HCT116 (cell line): ENCODE measurements at regions not wholly inside any gene's neighbourhood (a gene's known extent, or its start where the extent isn't known, plus 50 kb on each side); places are given as distances from the start of the nearest gene placed in this dataset.

ENCODE experiments used
- ATAC-seq: fragments of 200-7000 bp; cut with Tn5 transposase; 2 replicates; pipeline ENCODE4 v1.9.1; 2020; ENCODE audit warnings: mild to moderate bottlenecking, moderate library complexity
- BruUV-seq: library from RNA; stranded (reverse); fragments of 400-500 nt; replicated peaks from 2 replicates; lab custom pipeline; 2021; lab: Mats Ljungman, UMichigan
- CTCF ChIA-PET: fragments of 300-600 bp; sonication (Branson Sonifier 250); formaldehyde crosslinking; loops from one replicate; lab custom pipeline; 2021; ENCODE audit warnings: antibody characterized with exemption; lab: Charles Lee
- POLR2A ChIA-PET: fragments of 300-600, 350-600 bp; sonication (Branson Sonifier 250); formaldehyde crosslinking; loops from one replicate; lab custom pipeline; 2021; ENCODE audit warnings: antibody characterized with exemption; lab: Charles Lee
- RAD21 ChIA-PET, 2 experiments: fragments of 300-600 bp; sonication (Branson Sonifier 250); formaldehyde crosslinking; loops; one replicate each; lab custom pipeline; 2023; ENCODE audit warnings: low total read pairs in 2 of 2; ENCODE audit not compliant: uncharacterized antibody in 2 of 2, unreplicated experiment in 2 of 2, low non-redundant PET in 1 of 2; lab: Charles Lee
- DNase-seq: peaks from one replicate; pipeline ENCODE4 v3.0.0-alpha.2; 2010; ENCODE audit warnings: low read depth, low spot score
- H2AFZ ChIP-seq: fragments of 200-600 bp; shearing (Covaris generic), sonication (generic); 2 replicates; pipeline ENCODE4 v1.6.1; 2017; ENCODE audit warnings: low read depth, mixed run types, mixed read lengths, antibody characterized with exemption, low read length; ENCODE audit not compliant: poor library complexity, severe bottlenecking
- H3K27ac ChIP-seq: 2 replicates; pipeline ENCODE4 v1.5.1; 2012; ENCODE audit warnings: low read depth, low read length
- H3K27me3 ChIP-seq: fragments of 200-600 bp; sonication (generic); 2 replicates; pipeline ENCODE4 v1.6.1; 2016; ENCODE audit warnings: mixed run types, low read length, mixed read lengths; ENCODE audit not compliant: insufficient read depth
- H3K36me3 ChIP-seq, 2 experiments: fragments of 200-500 bp in 1 of 2; fragments of 200-600 bp in 1 of 2; sonication (Bioruptor generic) in 1 of 2; sonication (generic) in 1 of 2; 2 replicates each; pipeline versions ENCODE4 v1.5.1 to v1.6.1; 2014 to 2016; ENCODE audit warnings: low read length in 2 of 2, inconsistent platforms in 1 of 2, mixed read lengths in 1 of 2, mixed run types in 1 of 2; ENCODE audit not compliant: insufficient read depth in 2 of 2, control insufficient read depth in 1 of 2
- H3K4me1 ChIP-seq, 2 experiments: fragments of 200-600 bp in 1 of 2; sonication (generic) in 1 of 2; 2 replicates each; pipeline versions ENCODE4 v1.5.1 to v1.6.1; 2012 to 2017; ENCODE audit warnings: low read length in 2 of 2, inconsistent platforms in 1 of 2, mild to moderate bottlenecking in 1 of 2, mixed read lengths in 1 of 2, mixed run types in 1 of 2, moderate library complexity in 1 of 2; ENCODE audit not compliant: insufficient read depth in 2 of 2, control insufficient read depth in 1 of 2
- H3K4me2 ChIP-seq: fragments of 200-600 bp; sonication (generic); 2 replicates; pipeline ENCODE4 v1.6.1; 2017; ENCODE audit warnings: mixed run types, low read length, mixed read lengths
- H3K4me3 ChIP-seq, 2 experiments: fragments of 200-600 bp in 1 of 2; sonication (generic) in 1 of 2; replicated peaks in 1 of 2; 2 replicates each; pipeline ENCODE4 v1.5.1; 2011 to 2016; ENCODE audit warnings: low read length in 2 of 2, control low read depth in 1 of 2, low read depth in 1 of 2, mild to moderate bottlenecking in 1 of 2, mixed read lengths in 1 of 2, mixed run types in 1 of 2
- H3K79me2 ChIP-seq: fragments of 200-600 bp; sonication (generic); 2 replicates; pipeline ENCODE4 v1.6.1; 2017; ENCODE audit warnings: mild to moderate bottlenecking, mixed run types, low read length, moderate library complexity, mixed read lengths; ENCODE audit not compliant: insufficient read depth
- H3K9ac ChIP-seq: fragments of 200-600 bp; sonication (generic); 2 replicates; pipeline ENCODE4 v1.6.1; 2016; ENCODE audit warnings: low read length, mixed read lengths
- H3K9me2 ChIP-seq: fragments of 200-600 bp; sonication (generic), shearing (Covaris generic); 2 replicates; pipeline ENCODE4 v1.6.1; 2017; ENCODE audit warnings: mixed run types, mild to moderate bottlenecking, moderate library complexity; ENCODE audit not compliant: insufficient read depth
- H3K9me3 ChIP-seq, 2 experiments: fragments of 200-500 bp in 1 of 2; fragments of 200-600 bp in 1 of 2; sonication (Bioruptor generic) in 1 of 2; sonication (generic) in 1 of 2; 2 replicates each; pipeline ENCODE4 v1.6.1; 2014 to 2017; ENCODE audit warnings: low read length in 2 of 2, mixed read lengths in 2 of 2, inconsistent platforms in 1 of 2, low read depth in 1 of 2, mild to moderate bottlenecking in 1 of 2, mixed run types in 1 of 2, moderate library complexity in 1 of 2; ENCODE audit not compliant: control insufficient read depth in 1 of 2, insufficient read depth in 1 of 2
- H4K20me1 ChIP-seq: fragments of 200-600 bp; sonication (generic), shearing (Covaris generic); 2 replicates; pipeline ENCODE4 v1.6.1; 2017; ENCODE audit warnings: mixed run types, mild to moderate bottlenecking, moderate library complexity; ENCODE audit not compliant: insufficient read depth
- CBX3 ChIP-seq: IDR thresholded peaks from 2 replicates; pipeline ENCODE4 v1.6.1; 2012; ENCODE audit warnings: low read depth
- EZH2 ChIP-seq: fragments of 200-600 bp; sonication (generic); IDR thresholded peaks from 2 replicates; pipeline ENCODE4 v1.6.1; 2017; ENCODE audit warnings: antibody characterized with exemption, mixed run types
- FOSL1 ChIP-seq: IDR thresholded peaks from 2 replicates; pipeline ENCODE4 v1.6.1; 2012; ENCODE audit warnings: low read depth
- POLR2A ChIP-seq: IDR thresholded peaks from 2 replicates; pipeline ENCODE4 v1.7.0; 2011; ENCODE audit warnings: borderline replicate concordance; ENCODE audit not compliant: insufficient read depth, insufficient read length; ENCODE audit errors: extremely low read depth
- RAD21 ChIP-seq: IDR thresholded peaks from 2 replicates; pipeline ENCODE4 v1.6.1; 2012; ENCODE audit warnings: low read depth, mild to moderate bottlenecking
- SP1 ChIP-seq: IDR thresholded peaks from 2 replicates; pipeline ENCODE4 v1.6.1; 2012; ENCODE audit warnings: low read depth
- TCF7L2 ChIP-seq: IDR thresholded peaks from 2 replicates; pipeline ENCODE4 v1.7.0; 2011; ENCODE audit warnings: borderline replicate concordance, inconsistent platforms; ENCODE audit not compliant: insufficient read depth, insufficient read length; ENCODE audit errors: extremely low read depth
- YY1 ChIP-seq: IDR thresholded peaks from 2 replicates; pipeline ENCODE4 v1.6.1; 2011; ENCODE audit warnings: low read length, low read depth, moderate library complexity, mild to moderate bottlenecking; ENCODE audit not compliant: insufficient replicate concordance; ENCODE audit errors: extremely low read depth
- ZFX ChIP-seq: fragments of 450-650 bp; IDR thresholded peaks from 2 replicates; pipeline ENCODE4 v1.6.1; 2017
- ZNF274 ChIP-seq: fragments of 200-500 bp; sonication (Bioruptor generic); IDR thresholded peaks from 2 replicates; pipeline ENCODE4 v1.6.1; 2014; ENCODE audit warnings: mild to moderate bottlenecking, low read depth, low read length, inconsistent platforms
- intact Hi-C: fragments of 100-400 bp; cut with micrococcal nuclease; formaldehyde crosslinking; loops from 2 replicates; pipeline ENCODE4 v1.10.0; 2022
- TF ChIP-seq, protein P1 (sequence below): IDR thresholded peaks from 2 replicates; pipeline ENCODE4 v1.6.1; 2011; ENCODE audit warnings: mild to moderate bottlenecking, low read length, moderate library complexity; ENCODE audit not compliant: insufficient replicate concordance; ENCODE audit errors: extremely low read depth
- TF ChIP-seq, protein P2 (sequence below): IDR thresholded peaks from 2 replicates; pipeline ENCODE4 v1.6.1; 2012
- TF ChIP-seq, protein P3 (sequence below): IDR thresholded peaks from 2 replicates; pipeline ENCODE4 v1.6.1; 2012; ENCODE audit warnings: low read depth

DNA sequence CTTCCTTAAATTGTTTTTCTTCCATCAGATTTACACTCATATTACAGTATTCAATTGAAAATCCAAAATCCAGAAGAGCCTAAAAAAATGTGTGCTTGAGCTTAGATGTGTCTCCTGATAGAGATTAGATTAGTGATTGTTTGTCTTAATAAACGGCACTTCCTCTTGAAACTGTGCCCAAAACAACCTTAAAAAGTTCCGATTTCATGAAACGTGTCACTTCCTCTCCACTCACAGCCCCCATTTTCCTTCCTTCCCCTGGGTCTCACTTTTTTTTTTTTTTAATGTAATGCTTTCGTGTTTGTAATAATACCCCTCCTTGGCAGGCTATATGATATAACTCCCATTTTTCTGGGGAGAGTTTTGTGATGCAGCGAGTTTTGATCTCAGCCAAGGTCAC is 114.8 kb upstream of the ADO start:
- H3K4me1 ChIP-seq = no peaks in the 10 kb centered on the region
- no TSS peak for BruUV-seq
- H3K9ac ChIP-seq = no peak overlapping the region
- no peaks in the 10 kb centered on the region for H3K27me3 ChIP-seq
- TF ChIP-seq, protein P1, sequence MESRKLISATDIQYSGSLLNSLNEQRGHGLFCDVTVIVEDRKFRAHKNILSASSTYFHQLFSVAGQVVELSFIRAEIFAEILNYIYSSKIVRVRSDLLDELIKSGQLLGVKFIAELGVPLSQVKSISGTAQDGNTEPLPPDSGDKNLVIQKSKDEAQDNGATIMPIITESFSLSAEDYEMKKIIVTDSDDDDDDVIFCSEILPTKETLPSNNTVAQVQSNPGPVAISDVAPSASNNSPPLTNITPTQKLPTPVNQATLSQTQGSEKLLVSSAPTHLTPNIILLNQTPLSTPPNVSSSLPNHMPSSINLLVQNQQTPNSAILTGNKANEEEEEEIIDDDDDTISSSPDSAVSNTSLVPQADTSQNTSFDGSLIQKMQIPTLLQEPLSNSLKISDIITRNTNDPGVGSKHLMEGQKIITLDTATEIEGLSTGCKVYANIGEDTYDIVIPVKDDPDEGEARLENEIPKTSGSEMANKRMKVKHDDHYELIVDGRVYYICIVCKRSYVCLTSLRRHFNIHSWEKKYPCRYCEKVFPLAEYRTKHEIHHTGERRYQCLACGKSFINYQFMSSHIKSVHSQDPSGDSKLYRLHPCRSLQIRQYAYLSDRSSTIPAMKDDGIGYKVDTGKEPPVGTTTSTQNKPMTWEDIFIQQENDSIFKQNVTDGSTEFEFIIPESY = no peak
- TF ChIP-seq POLR2A = no peak
- TF ChIP-seq, protein P2, sequence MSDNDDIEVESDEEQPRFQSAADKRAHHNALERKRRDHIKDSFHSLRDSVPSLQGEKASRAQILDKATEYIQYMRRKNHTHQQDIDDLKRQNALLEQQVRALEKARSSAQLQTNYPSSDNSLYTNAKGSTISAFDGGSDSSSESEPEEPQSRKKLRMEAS = no peak
- TF ChIP-seq FOSL1 = no peak
- no peak for TF ChIP-seq SP1
- H4K20me1 ChIP-seq = no peaks in the 10 kb centered on the region
- H3K4me2 ChIP-seq = no peak overlapping the region
- ChIA-PET POLR2A (no interaction called here), CTCF (no interaction called here), RAD21 (no interaction called here)
- no peaks in the 10 kb centered on the region for H3K79me2 ChIP-seq
- no peak overlapping the region for H3K4me3 ChIP-seq
- intact Hi-C loops = no loop called here
- no peaks in the 10 kb centered on the region for H3K36me3 ChIP-seq
- H3K27ac ChIP-seq = no peak overlapping the region
- ATAC-seq (no peak), DNase-seq (no peak)
- H3K9me3 ChIP-seq = 0 out of 4 replicates have a peak, but pooled peaks cover 0 to 3% of the 10 kb centered on the region in 2 experiments
- H3K9me2 ChIP-seq = no peaks in the 10 kb centered on the region
- no peak overlapping the region for H2AFZ ChIP-seq

DNA sequence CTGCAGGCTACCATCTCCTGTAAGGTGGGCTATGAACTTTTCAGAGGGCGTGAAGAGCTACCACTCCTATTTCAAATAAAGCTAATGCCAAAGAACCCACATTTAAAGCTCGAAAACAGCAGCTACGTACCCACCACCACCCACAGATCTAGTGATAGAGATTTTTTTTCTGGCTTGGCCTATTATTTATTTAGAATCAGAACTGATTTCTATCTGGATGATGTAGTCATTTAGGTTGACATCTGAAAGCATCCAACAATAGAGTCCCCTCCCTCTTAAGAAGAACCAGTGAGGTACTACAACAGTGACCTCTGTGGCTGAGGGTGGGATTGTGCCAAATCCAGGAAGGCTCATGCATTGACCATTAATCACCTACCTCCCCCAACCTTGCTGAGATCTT is 113.8 kb upstream of the ADO start:
- no TSS peak for BruUV-seq
- Histone ChIP-seq H3K4me2 (no peak overlapping the region), H3K9me3 (0 out of 4 replicates have a peak, but pooled peaks cover 0 to 3% of the 10 kb centered on the region in 2 experiments), H4K20me1 (no peaks in the 10 kb centered on the region), H3K36me3 (no peaks in the 10 kb centered on the region), H3K27ac (no peak overlapping the region), H3K9me2 (no peaks in the 10 kb centered on the region), H2AFZ (no peak overlapping the region), H3K4me1 (no peaks in the 10 kb centered on the region), H3K9ac (no peak overlapping the region), H3K27me3 (no peaks in the 10 kb centered on the region), H3K4me3 (no peak overlapping the region), H3K79me2 (no peaks in the 10 kb centered on the region)
- ATAC-seq (no peak), DNase-seq (no peak)
- intact Hi-C loops = no loop called here
- RAD21 ChIA-PET = no interaction called here
- CTCF ChIA-PET = no interaction called here
- POLR2A ChIA-PET = no interaction called here
- TF ChIP-seq POLR2A = no peak
- no peak for TF ChIP-seq ZFX
- TF ChIP-seq, protein P3, sequence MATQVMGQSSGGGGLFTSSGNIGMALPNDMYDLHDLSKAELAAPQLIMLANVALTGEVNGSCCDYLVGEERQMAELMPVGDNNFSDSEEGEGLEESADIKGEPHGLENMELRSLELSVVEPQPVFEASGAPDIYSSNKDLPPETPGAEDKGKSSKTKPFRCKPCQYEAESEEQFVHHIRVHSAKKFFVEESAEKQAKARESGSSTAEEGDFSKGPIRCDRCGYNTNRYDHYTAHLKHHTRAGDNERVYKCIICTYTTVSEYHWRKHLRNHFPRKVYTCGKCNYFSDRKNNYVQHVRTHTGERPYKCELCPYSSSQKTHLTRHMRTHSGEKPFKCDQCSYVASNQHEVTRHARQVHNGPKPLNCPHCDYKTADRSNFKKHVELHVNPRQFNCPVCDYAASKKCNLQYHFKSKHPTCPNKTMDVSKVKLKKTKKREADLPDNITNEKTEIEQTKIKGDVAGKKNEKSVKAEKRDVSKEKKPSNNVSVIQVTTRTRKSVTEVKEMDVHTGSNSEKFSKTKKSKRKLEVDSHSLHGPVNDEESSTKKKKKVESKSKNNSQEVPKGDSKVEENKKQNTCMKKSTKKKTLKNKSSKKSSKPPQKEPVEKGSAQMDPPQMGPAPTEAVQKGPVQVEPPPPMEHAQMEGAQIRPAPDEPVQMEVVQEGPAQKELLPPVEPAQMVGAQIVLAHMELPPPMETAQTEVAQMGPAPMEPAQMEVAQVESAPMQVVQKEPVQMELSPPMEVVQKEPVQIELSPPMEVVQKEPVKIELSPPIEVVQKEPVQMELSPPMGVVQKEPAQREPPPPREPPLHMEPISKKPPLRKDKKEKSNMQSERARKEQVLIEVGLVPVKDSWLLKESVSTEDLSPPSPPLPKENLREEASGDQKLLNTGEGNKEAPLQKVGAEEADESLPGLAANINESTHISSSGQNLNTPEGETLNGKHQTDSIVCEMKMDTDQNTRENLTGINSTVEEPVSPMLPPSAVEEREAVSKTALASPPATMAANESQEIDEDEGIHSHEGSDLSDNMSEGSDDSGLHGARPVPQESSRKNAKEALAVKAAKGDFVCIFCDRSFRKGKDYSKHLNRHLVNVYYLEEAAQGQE = no peak
- TF ChIP-seq YY1 = no peak
- TF ChIP-seq, protein P2 = no peak
- no peak for TF ChIP-seq TCF7L2
- TF ChIP-seq EZH2 = no peak
- no peak for TF ChIP-seq RAD21
- TF ChIP-seq ZNF274 = no peak
- TF ChIP-seq CBX3 = no peak
